Mucosa of stomach (tissue), 1 donor: ENCODE measurements at regions not wholly inside any gene's neighbourhood (a gene's known extent, or its start where the extent isn't known, plus 50 kb on each side); places are given as distances from the start of the nearest gene placed in this dataset.

Experiments
- H3K27me3 ChIP-seq: one replicate; pipeline ENCODE4 v1.7.0; 2013; ENCODE audit warnings: mild to moderate bottlenecking, low read length; ENCODE audit not compliant: control insufficient read depth, insufficient read depth
- H3K36me3 ChIP-seq: one replicate; pipeline ENCODE4 v1.7.0; 2013; ENCODE audit warnings: low read length; ENCODE audit not compliant: control insufficient read depth, insufficient read depth
- H3K4me1 ChIP-seq: one replicate; pipeline ENCODE4 v1.7.0; 2013; ENCODE audit warnings: mild to moderate bottlenecking, low read length; ENCODE audit not compliant: control insufficient read depth, insufficient read depth
- H3K4me3 ChIP-seq: one replicate; pipeline ENCODE4 v1.7.0; 2013; ENCODE audit warnings: low read length
- H3K9ac ChIP-seq: one replicate; pipeline ENCODE4 v1.7.0; 2013; ENCODE audit warnings: mild to moderate bottlenecking, low read length, moderate library complexity
- H3K9me3 ChIP-seq: one replicate; pipeline ENCODE4 v1.7.0; 2013; ENCODE audit warnings: mild to moderate bottlenecking, low read length, moderate library complexity; ENCODE audit not compliant: control insufficient read depth
- donor health status: Pancreatic carcinoma.

- Histone ChIP-seq H3K9ac (no peak overlapping the region), H3K4me3 (no peak overlapping the region), H3K4me1 (peaks cover 17% of the 10 kb centered on the region), H3K9me3 (no peaks in the 10 kb centered on the region), H3K36me3 (no peaks in the 10 kb centered on the region), H3K27me3 (peaks cover 19% of the 10 kb centered on the region)
Observed at GRCh38 chr10:77707570-77707969, 70.0 kb upstream of the KCNMA1 start.

DNA sequence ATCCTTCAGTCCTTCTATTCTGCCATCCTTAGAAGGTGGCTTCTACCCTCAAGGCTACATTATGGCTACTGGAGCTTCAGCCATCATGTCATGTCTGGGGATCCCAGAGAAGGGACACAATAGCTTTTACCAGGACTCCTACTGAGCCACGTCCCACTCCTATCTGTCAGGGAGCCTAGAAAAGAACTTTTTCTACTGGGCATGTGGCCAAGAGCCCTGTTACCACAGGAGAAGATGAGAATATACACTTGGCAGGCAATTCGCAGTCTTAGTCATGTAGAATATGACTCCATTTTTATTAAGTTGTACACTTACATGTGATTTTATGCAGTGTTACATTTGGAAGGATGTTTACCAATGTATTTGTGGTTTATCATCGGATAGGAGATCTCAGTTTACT is 64.6 kb upstream of the KCNMA1 start:
- H3K4me3 ChIP-seq = no peak overlapping the region
- H3K27me3 ChIP-seq = no peaks in the 10 kb centered on the region
- H3K4me1 ChIP-seq = no peaks in the 10 kb centered on the region
- no peak overlapping the region for H3K9ac ChIP-seq
- H3K9me3 ChIP-seq = no peaks in the 10 kb centered on the region
- no peaks in the 10 kb centered on the region for H3K36me3 ChIP-seq

GRCh38 chr10:77700086-77700485 is 62.5 kb upstream of the KCNMA1 start:
- H3K9ac ChIP-seq = no peak overlapping the region

GRCh38 chr10:77699080-77699645 is 61.6 kb upstream of the KCNMA1 start:
- no peaks in the 10 kb centered on the region for H3K9me3 ChIP-seq
- no peak overlapping the region for H3K9ac ChIP-seq
- no peak overlapping the region for H3K4me3 ChIP-seq
- H3K27me3 ChIP-seq = no peaks in the 10 kb centered on the region
- no peaks in the 10 kb centered on the region for H3K4me1 ChIP-seq
- no peaks in the 10 kb centered on the region for H3K36me3 ChIP-seq

More at GRCh38 chr10:77700086-77700485, 62.5 kb upstream of the KCNMA1 start:
- Histone ChIP-seq H3K36me3 (no peaks in the 10 kb centered on the region), H3K4me3 (no peak overlapping the region), H3K27me3 (no peaks in the 10 kb centered on the region), H3K4me1 (no peaks in the 10 kb centered on the region), H3K9me3 (no peaks in the 10 kb centered on the region)

GRCh38 chr10:77698267-77698931 is 60.8 kb upstream of the KCNMA1 start:
- no peaks in the 10 kb centered on the region for H3K36me3 ChIP-seq
- H3K27me3 ChIP-seq = no peaks in the 10 kb centered on the region
- H3K9me3 ChIP-seq = no peaks in the 10 kb centered on the region
- H3K9ac ChIP-seq = no peak overlapping the region
- no peaks in the 10 kb centered on the region for H3K4me1 ChIP-seq
- no peak overlapping the region for H3K4me3 ChIP-seq

DNA sequence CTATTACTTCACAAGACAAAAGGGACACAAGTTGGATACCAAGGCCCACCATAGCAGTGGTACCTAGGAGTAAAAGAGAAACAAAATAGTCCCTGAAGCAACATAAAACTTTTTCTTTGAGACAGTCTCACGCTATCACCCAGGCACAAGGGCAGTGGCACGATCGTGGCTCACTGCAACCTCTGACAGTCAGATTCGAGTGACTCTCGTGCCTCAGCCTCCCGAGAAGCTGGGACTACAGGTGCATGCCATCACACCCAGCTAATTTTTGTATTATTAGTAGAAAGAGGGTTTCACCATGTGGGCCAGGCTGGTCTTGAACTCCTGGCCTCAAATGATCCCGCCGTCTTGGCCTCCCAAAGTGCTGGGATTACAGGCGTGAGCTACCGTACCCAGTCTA is 59.0 kb upstream of the KCNMA1 start:
- H3K4me3 ChIP-seq = no peak overlapping the region
- H3K9ac ChIP-seq = no peak overlapping the region
- H3K27me3 ChIP-seq = no peaks in the 10 kb centered on the region
- no peaks in the 10 kb centered on the region for H3K36me3 ChIP-seq
- H3K4me1 ChIP-seq = no peaks in the 10 kb centered on the region
- H3K9me3 ChIP-seq = no peaks in the 10 kb centered on the region

GRCh38 chr10:77695186-77695585 is 57.6 kb upstream of the KCNMA1 start:
- no peaks in the 10 kb centered on the region for H3K27me3 ChIP-seq
- no peaks in the 10 kb centered on the region for H3K36me3 ChIP-seq
- H3K9me3 ChIP-seq = no peaks in the 10 kb centered on the region
- no peak overlapping the region for H3K9ac ChIP-seq
- no peak overlapping the region for H3K4me3 ChIP-seq
- H3K4me1 ChIP-seq = no peaks in the 10 kb centered on the region

DNA sequence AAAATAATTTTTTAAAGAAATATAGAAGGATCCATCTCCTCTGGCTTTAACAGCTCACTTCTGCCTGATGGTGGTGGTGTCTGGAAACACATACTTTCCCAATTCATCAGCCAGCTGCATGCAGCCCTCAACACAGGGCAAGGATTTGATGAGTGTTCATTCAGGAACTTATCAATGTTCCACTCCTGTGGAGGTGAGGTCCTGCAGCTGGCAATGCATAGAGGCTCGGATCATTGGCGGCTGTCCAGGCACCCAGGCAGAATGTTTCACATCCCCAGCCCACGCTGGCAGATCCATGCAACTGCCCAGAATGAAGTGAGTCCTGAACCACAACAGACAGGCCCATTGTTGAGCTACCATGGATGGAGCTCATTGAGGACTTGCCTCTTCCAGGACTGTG is 55.2 kb upstream of the KCNMA1 start:
- H3K4me1 ChIP-seq = no peaks in the 10 kb centered on the region
- no peaks in the 10 kb centered on the region for H3K27me3 ChIP-seq
- no peak overlapping the region for H3K4me3 ChIP-seq
- no peaks in the 10 kb centered on the region for H3K36me3 ChIP-seq
- no peaks in the 10 kb centered on the region for H3K9me3 ChIP-seq
- no peak overlapping the region for H3K9ac ChIP-seq

- H3K9ac ChIP-seq = no peak overlapping the region
- H3K4me1 ChIP-seq = no peaks in the 10 kb centered on the region
- H3K9me3 ChIP-seq = no peaks in the 10 kb centered on the region
- H3K36me3 ChIP-seq = no peaks in the 10 kb centered on the region
- H3K4me3 ChIP-seq = no peak overlapping the region
- H3K27me3 ChIP-seq = no peaks in the 10 kb centered on the region
Observed at GRCh38 chr10:77689339-77689738, 51.7 kb upstream of the KCNMA1 start.

DNA sequence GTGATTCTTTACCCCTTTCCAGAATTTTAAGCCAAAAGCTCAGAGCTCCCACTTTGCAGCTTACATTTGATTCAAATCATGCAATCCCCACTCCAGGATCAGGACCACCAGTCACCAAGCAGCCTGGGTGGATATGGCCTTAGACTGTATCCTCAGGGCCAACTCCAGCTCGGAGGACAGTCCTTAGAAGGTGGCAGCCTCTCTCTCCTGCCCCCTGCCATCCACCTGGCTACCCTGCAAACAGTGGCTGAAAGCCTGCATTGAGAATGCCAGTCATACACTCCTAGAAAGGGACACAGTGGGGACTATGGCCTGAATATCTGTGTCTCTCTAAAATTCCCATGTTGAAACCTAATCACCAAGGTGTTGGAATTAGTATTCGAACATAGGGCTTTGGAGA is 50.0 kb upstream of the KCNMA1 start:
- H3K9me3 ChIP-seq = no peaks in the 10 kb centered on the region
- no peaks in the 10 kb centered on the region for H3K36me3 ChIP-seq
- H3K4me3 ChIP-seq = no peak overlapping the region
- H3K4me1 ChIP-seq = peaks cover 4% of the 10 kb centered on the region
- no peak overlapping the region for H3K9ac ChIP-seq
- no peaks in the 10 kb centered on the region for H3K27me3 ChIP-seq
